A549 (cell line): ENCODE measurements at regions not wholly inside any gene's neighbourhood (a gene's known extent, or its start where the extent isn't known, plus 50 kb on each side); places are given as distances from the start of the nearest gene placed in this dataset.

Source experiments
- ATAC-seq, 2 experiments: fragments of 200-7000 bp in 1 of 2; fragments of >200 bp in 1 of 2; cut with Nextera tagmentation in 1 of 2; cut with Tn5 transposase in 1 of 2; 3 replicates each; pipeline versions ENCODE4 v1.8.0 to v1.9.1; 2018 to 2020; ENCODE audit warnings: mild to moderate bottlenecking in 1 of 2, moderate library complexity in 1 of 2
- CTCF ChIA-PET: fragments of 300-600 bp; sonication (Branson Sonifier 250); formaldehyde crosslinking; extraction: SDS; loops from one replicate; lab custom pipeline; 2021; ENCODE audit warnings: antibody characterized with exemption, inconsistent platforms; lab: Yijun Ruan, JAX
- POLR2A ChIA-PET: fragments of 350-600 bp; formaldehyde crosslinking; extraction: SDS; loops from one replicate; lab custom pipeline; 2021; ENCODE audit warnings: antibody characterized with exemption, inconsistent platforms; lab: Yijun Ruan, JAX
- DNase-seq, 2 experiments: peaks; one replicate each; pipeline versions ENCODE4 v3.0.0 to v3.0.0-alpha.2; 2011 to 2016; ENCODE audit warnings: low read depth in 1 of 2, low spot score in 1 of 2
- FAIRE-seq: peaks from 2 replicates; lab custom pipeline; 2011; peaks lifted over from hg19 to GRCh38; lab: Jason Lieb, UNC
- H3K27ac ChIP-seq, 2 experiments: fragments of >200 bp; sonication (Bioruptor Twin); formaldehyde crosslinking; 3 replicates each; pipeline ENCODE4 v1.5.1; 2016 to 2017
- H3K4me1 ChIP-seq: fragments of >200 bp; sonication (Bioruptor Twin); formaldehyde crosslinking; 3 replicates; pipeline ENCODE4 v1.6.1; 2016
- H3K4me2 ChIP-seq: fragments of >200 bp; sonication (Bioruptor Twin); formaldehyde crosslinking; 3 replicates; pipeline ENCODE4 v1.6.1; 2016
- H3K4me3 ChIP-seq: fragments of >200 bp; sonication (Bioruptor Twin); formaldehyde crosslinking; 3 replicates; pipeline ENCODE4 v1.5.1; 2016
- H3K9me3 ChIP-seq: fragments of >200 bp; sonication (Bioruptor Twin); formaldehyde crosslinking; 3 replicates; pipeline ENCODE4 v1.6.1; 2016
- BCL3 ChIP-seq: fragments of >200 bp; sonication (Bioruptor Twin); formaldehyde crosslinking; IDR thresholded peaks from 3 replicates; pipeline ENCODE4 v1.6.1; 2016
- BHLHE40 ChIP-seq: IDR thresholded peaks from 2 replicates; pipeline ENCODE4 v1.6.1; 2012; ENCODE audit warnings: low read depth, low read length, inconsistent platforms
- CBX2 ChIP-seq: fragments of 200-600 bp; sonication (generic); IDR thresholded peaks from 2 replicates; pipeline ENCODE4 v1.6.1; 2016; ENCODE audit warnings: low read depth, mild to moderate bottlenecking, borderline replicate concordance
- CBX8 ChIP-seq: fragments of 200-600 bp; sonication (generic); IDR thresholded peaks from 2 replicates; pipeline ENCODE4 v1.6.1; 2016
- CEBPB ChIP-seq, 2 experiments: fragments of >200 bp in 1 of 2; sonication (Bioruptor Twin) in 1 of 2; formaldehyde crosslinking in 1 of 2; IDR thresholded peaks; 2 replicates each; pipeline ENCODE4 v1.6.1; 2012 to 2016
- CHD4 ChIP-seq: fragments of 200-600 bp; sonication (generic); IDR thresholded peaks from 2 replicates; pipeline ENCODE4 v1.6.1; 2016; ENCODE audit warnings: antibody characterized with exemption, mild to moderate bottlenecking, borderline replicate concordance
- EHMT2 ChIP-seq: fragments of 200-600 bp; sonication (generic); IDR thresholded peaks from 2 replicates; pipeline ENCODE4 v1.6.1; 2016; ENCODE audit warnings: antibody characterized with exemption, low read depth, mild to moderate bottlenecking, moderate library complexity
- ELK1 ChIP-seq: fragments of 150-350 bp; IDR thresholded peaks from 2 replicates; pipeline ENCODE4 v1.6.1; 2014; ENCODE audit warnings: low read depth, mild to moderate bottlenecking, low read length
- EP300 ChIP-seq, 2 experiments: fragments of >200 bp; sonication (Bioruptor Twin); formaldehyde crosslinking; IDR thresholded peaks; 2 replicates in 1 of 2; 3 replicates in 1 of 2; pipeline ENCODE4 v1.6.1; 2016 to 2017
- HEYL ChIP-seq: fragments of 250-450 bp; sonication (Bioruptor Pico); IDR thresholded peaks from 2 replicates; pipeline ENCODE4 v1.8.0; 2021; ENCODE audit warnings: mild to moderate bottlenecking, moderate library complexity
- HOXB13 ChIP-seq: fragments of 250-450 bp; sonication (Bioruptor Pico); IDR thresholded peaks from 2 replicates; pipeline ENCODE4 v1.5.0; 2020; ENCODE audit warnings: low read depth, mild to moderate bottlenecking, moderate library complexity
- JUNB ChIP-seq: fragments of >200 bp; sonication (Bioruptor Twin); formaldehyde crosslinking; IDR thresholded peaks from 2 replicates; pipeline ENCODE4 v1.6.1; 2016
- KDM1A ChIP-seq: fragments of 200-600 bp; sonication (generic); IDR thresholded peaks from 2 replicates; pipeline ENCODE4 v1.6.1; 2016; ENCODE audit warnings: low read depth, mild to moderate bottlenecking
- MAFK ChIP-seq: fragments of 450-650 bp; IDR thresholded peaks from 2 replicates; pipeline ENCODE4 v1.6.1; 2014; ENCODE audit not compliant: partially characterized antibody
- MAZ ChIP-seq: fragments of 150-350 bp; IDR thresholded peaks from 2 replicates; pipeline ENCODE4 v1.6.1; 2014; ENCODE audit warnings: antibody characterized with exemption, low read depth, low read length, borderline replicate concordance
- MYC ChIP-seq: IDR thresholded peaks from 2 replicates; pipeline ENCODE4 v1.6.1; 2012; ENCODE audit warnings: mild to moderate bottlenecking, inconsistent platforms, low read length, improper control_type of control experiment, borderline replicate concordance
- NPAS2 ChIP-seq: fragments of 250-450 bp; sonication (Bioruptor Pico); IDR thresholded peaks from 2 replicates; pipeline ENCODE4 v1.8.0; 2022; ENCODE audit warnings: mild to moderate bottlenecking, moderate library complexity, borderline replicate concordance
- PHF8 ChIP-seq: fragments of 200-600 bp; sonication (generic); IDR thresholded peaks from 2 replicates; pipeline ENCODE4 v1.6.1; 2016; ENCODE audit warnings: low read depth, mild to moderate bottlenecking, antibody characterized with exemption, moderate library complexity, borderline replicate concordance
- POLR2A ChIP-seq: IDR thresholded peaks from 2 replicates; pipeline ENCODE4 v1.6.1; 2012; ENCODE audit warnings: mild to moderate bottlenecking, low read length
- RAD21 ChIP-seq, 2 experiments: fragments of >200 bp in 1 of 2; sonication (Bioruptor Twin) in 1 of 2; formaldehyde crosslinking in 1 of 2; IDR thresholded peaks in 1 of 2; conservative IDR thresholded peaks in 1 of 2; 2 replicates in 1 of 2; 3 replicates in 1 of 2; pipeline ENCODE4 v1.6.1; 2012 to 2018; ENCODE audit warnings: inconsistent platforms in 1 of 2
- RCOR1 ChIP-seq: fragments of 150-350 bp; IDR thresholded peaks from 2 replicates; pipeline ENCODE4 v1.6.1; 2014; ENCODE audit warnings: antibody characterized with exemption, low read length, low read depth
- SMC3 ChIP-seq: fragments of >200 bp; sonication (Bioruptor Twin); formaldehyde crosslinking; IDR thresholded peaks from 3 replicates; pipeline ENCODE4 v1.6.1; 2018; ENCODE audit warnings: inconsistent platforms
- SREBF2 ChIP-seq: fragments of 450-650 bp; IDR thresholded peaks from 2 replicates; pipeline ENCODE4 v1.6.1; 2014; ENCODE audit warnings: mild to moderate bottlenecking, moderate library complexity
- TP53 ChIP-seq: fragments of 250-450 bp; sonication (Bioruptor Pico); IDR thresholded peaks from 2 replicates; pipeline ENCODE4 v1.5.0; 2021; ENCODE audit warnings: mild to moderate bottlenecking, moderate library complexity
- WGBS: methylation state at CpG from one replicate; pipeline ENCODE4 v1.1.6; 2017; ENCODE audit errors: missing lambda C conversion rate; 5-methylcytosine and 5-hydroxymethylcytosine counted together
- TF ChIP-seq, protein P1 (sequence below): IDR thresholded peaks from 2 replicates; pipeline ENCODE4 v1.6.1; 2012; ENCODE audit warnings: low read depth, borderline replicate concordance
- TF ChIP-seq, protein P2 (sequence below): fragments of 200-600 bp; sonication (generic); IDR thresholded peaks from 2 replicates; pipeline ENCODE4 v1.6.1; 2016; ENCODE audit warnings: antibody characterized with exemption, mild to moderate bottlenecking, moderate library complexity
- TF ChIP-seq, protein P3 (sequence below): fragments of 250-450 bp; sonication (Bioruptor Pico); IDR thresholded peaks from 2 replicates; pipeline ENCODE4 v1.5.0; 2020; ENCODE audit warnings: low read depth, mild to moderate bottlenecking, moderate library complexity
- TF ChIP-seq, protein P4 (sequence below): fragments of 450-650 bp; IDR thresholded peaks from 2 replicates; pipeline ENCODE4 v1.6.1; 2014; ENCODE audit warnings: antibody characterized with exemption

- H3K4me1 ChIP-seq = no peaks in the 10 kb centered on the region
- no peak overlapping the region for H3K4me3 ChIP-seq
- ATAC-seq = no peak
- FAIRE-seq = no peak
- CTCF ChIA-PET = no interaction called here
- no peak for DNase-seq
- 61% methylated on average over 1 of the region's 1 CpG for WGBS
- H3K27ac ChIP-seq = no peak overlapping the region
- TF ChIP-seq RCOR1 (no peak), ELK1 (no peak), BHLHE40 (no peak), RAD21 (conservative IDR thresholded peaks at IDR 0.05 in 1 of 2, IDR thresholded peaks at IDR 0.05 in 1 of 2) (no peak), PHF8 (no peak), SREBF2 (no peak), NPAS2 (CRISPR knock-in tag) (no peak), MAFK (no peak), MYC (no peak), POLR2A (no peak), KDM1A (no peak), CEBPB (IDR thresholded peaks at IDR 0.05) (no peak), TP53 (CRISPR knock-in tag) (no peak)
- TF ChIP-seq, protein P1, sequence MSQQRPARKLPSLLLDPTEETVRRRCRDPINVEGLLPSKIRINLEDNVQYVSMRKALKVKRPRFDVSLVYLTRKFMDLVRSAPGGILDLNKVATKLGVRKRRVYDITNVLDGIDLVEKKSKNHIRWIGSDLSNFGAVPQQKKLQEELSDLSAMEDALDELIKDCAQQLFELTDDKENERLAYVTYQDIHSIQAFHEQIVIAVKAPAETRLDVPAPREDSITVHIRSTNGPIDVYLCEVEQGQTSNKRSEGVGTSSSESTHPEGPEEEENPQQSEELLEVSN = no peak
- H3K4me2 ChIP-seq = no peak overlapping the region
- POLR2A ChIA-PET = no interaction called here
- no peaks in the 10 kb centered on the region for H3K9me3 ChIP-seq
Measured at GRCh38 chr7:46696741-46697140, 775.7 kb upstream of the IGFBP3 start.

DNA sequence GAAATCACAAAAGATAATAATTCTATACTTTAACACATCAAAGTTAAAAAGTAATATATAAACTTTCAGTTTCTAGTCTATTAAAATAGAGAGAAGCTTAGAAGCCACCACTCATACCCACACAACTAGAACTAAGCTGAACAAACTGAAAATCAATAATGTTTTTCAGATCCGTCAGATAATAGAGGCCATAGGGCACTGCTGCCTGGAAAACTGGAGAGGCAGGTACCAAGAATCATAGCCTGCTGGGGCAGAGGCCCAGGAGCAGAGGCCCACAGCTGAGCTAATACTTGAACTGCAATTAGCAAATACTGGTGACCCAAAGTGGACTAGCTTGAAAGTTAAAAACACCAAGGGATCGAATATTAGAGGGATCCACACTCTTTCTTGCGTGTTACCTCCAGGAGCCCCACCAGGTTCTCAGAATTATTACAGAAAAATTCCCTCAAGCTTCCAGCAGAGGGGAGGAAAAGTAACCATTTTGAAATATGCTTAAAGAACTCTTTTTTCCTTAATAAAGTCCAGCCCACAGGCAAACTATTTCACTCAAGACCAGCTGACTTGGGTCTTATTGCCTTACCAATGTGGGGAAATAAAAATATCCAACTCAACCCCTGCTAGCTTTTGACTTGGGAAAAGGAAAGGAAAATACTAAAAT lies 774.1 kb upstream of the IGFBP3 start:
- H3K4me3 ChIP-seq = no peak overlapping the region
- CTCF ChIA-PET = interaction anchor here (0.6 to 1.9 kb wide), 2 partner anchors 10 to 76 kb away, joined by 3 to 7 read pairs; no protein-coding TSS in a partner anchor
- H3K27ac ChIP-seq = no peak overlapping the region
- TF ChIP-seq CBX8 = no peak
- no peak for TF ChIP-seq JUNB
- no peak for TF ChIP-seq CBX2
- no peak for TF ChIP-seq TP53 (CRISPR knock-in tag)
- TF ChIP-seq BCL3 = no peak
- no peak for TF ChIP-seq EHMT2
- TF ChIP-seq HOXB13 (CRISPR knock-in tag) = no peak
- TF ChIP-seq, protein P2, sequence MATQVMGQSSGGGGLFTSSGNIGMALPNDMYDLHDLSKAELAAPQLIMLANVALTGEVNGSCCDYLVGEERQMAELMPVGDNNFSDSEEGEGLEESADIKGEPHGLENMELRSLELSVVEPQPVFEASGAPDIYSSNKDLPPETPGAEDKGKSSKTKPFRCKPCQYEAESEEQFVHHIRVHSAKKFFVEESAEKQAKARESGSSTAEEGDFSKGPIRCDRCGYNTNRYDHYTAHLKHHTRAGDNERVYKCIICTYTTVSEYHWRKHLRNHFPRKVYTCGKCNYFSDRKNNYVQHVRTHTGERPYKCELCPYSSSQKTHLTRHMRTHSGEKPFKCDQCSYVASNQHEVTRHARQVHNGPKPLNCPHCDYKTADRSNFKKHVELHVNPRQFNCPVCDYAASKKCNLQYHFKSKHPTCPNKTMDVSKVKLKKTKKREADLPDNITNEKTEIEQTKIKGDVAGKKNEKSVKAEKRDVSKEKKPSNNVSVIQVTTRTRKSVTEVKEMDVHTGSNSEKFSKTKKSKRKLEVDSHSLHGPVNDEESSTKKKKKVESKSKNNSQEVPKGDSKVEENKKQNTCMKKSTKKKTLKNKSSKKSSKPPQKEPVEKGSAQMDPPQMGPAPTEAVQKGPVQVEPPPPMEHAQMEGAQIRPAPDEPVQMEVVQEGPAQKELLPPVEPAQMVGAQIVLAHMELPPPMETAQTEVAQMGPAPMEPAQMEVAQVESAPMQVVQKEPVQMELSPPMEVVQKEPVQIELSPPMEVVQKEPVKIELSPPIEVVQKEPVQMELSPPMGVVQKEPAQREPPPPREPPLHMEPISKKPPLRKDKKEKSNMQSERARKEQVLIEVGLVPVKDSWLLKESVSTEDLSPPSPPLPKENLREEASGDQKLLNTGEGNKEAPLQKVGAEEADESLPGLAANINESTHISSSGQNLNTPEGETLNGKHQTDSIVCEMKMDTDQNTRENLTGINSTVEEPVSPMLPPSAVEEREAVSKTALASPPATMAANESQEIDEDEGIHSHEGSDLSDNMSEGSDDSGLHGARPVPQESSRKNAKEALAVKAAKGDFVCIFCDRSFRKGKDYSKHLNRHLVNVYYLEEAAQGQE = no peak
- TF ChIP-seq MAFK = no peak
- TF ChIP-seq, protein P3, sequence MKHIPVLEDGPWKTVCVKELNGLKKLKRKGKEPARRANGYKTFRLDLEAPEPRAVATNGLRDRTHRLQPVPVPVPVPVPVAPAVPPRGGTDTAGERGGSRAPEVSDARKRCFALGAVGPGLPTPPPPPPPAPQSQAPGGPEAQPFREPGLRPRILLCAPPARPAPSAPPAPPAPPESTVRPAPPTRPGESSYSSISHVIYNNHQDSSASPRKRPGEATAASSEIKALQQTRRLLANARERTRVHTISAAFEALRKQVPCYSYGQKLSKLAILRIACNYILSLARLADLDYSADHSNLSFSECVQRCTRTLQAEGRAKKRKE (CRISPR knock-in tag) = no peak
- no peak for TF ChIP-seq SMC3
- TF ChIP-seq MAZ = no peak
- TF ChIP-seq SREBF2 = no peak
- TF ChIP-seq, protein P4, sequence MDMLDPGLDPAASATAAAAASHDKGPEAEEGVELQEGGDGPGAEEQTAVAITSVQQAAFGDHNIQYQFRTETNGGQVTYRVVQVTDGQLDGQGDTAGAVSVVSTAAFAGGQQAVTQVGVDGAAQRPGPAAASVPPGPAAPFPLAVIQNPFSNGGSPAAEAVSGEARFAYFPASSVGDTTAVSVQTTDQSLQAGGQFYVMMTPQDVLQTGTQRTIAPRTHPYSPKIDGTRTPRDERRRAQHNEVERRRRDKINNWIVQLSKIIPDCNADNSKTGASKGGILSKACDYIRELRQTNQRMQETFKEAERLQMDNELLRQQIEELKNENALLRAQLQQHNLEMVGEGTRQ = no peak
- no peak for TF ChIP-seq CHD4
- TF ChIP-seq EP300 (IDR thresholded peaks at IDR 0.05) = no peak
- TF ChIP-seq HEYL = no peak
- DNase-seq (no peak), FAIRE-seq (no peak), ATAC-seq (no peak)
- POLR2A ChIA-PET = no interaction called here
- no peaks in the 10 kb centered on the region for H3K9me3 ChIP-seq
- H3K4me1 ChIP-seq = no peaks in the 10 kb centered on the region
- 71% methylated on average over 3 of the region's 3 CpGs for WGBS
- no peak overlapping the region for H3K4me2 ChIP-seq
